Stimulated activated memory B cell treated with anti-CD40 and anti-IgM and Interleukin-4, amounts not matched to agents 10 μg/mL and 1 μg/mL and 100 μg/mL, for 72 hours (primary cell): ENCODE measurements at regions not wholly inside any gene's neighbourhood (a gene's known extent, or its start where the extent isn't known, plus 50 kb on each side); places are given as distances from the start of the nearest gene placed in this dataset.

Source experiments
- ATAC-seq: fragments of 150-1000 bp; cut with Tn5 transposase; 2 replicates; pipeline ENCODE4 v1.10.0; 2021
- H3K27ac Mint-ChIP-seq: one replicate; pipeline ENCODE4 v1.8.0; 2022; ENCODE audit warnings: mild to moderate bottlenecking, mixed read lengths
- H3K27me3 Mint-ChIP-seq: one replicate; pipeline ENCODE4 v1.8.0; 2022; ENCODE audit warnings: mixed read lengths
- H3K36me3 Mint-ChIP-seq: one replicate; pipeline ENCODE4 v1.8.0; 2022; ENCODE audit warnings: mixed read lengths
- H3K4me1 Mint-ChIP-seq: one replicate; pipeline ENCODE4 v1.8.0; 2022; ENCODE audit warnings: mixed read lengths
- H3K4me3 Mint-ChIP-seq: one replicate; pipeline ENCODE4 v1.8.0; 2022; ENCODE audit warnings: mild to moderate bottlenecking, moderate library complexity, mixed read lengths
- H3K9me3 Mint-ChIP-seq: one replicate; pipeline ENCODE4 v1.8.0; 2022; ENCODE audit warnings: mixed read lengths

DNA sequence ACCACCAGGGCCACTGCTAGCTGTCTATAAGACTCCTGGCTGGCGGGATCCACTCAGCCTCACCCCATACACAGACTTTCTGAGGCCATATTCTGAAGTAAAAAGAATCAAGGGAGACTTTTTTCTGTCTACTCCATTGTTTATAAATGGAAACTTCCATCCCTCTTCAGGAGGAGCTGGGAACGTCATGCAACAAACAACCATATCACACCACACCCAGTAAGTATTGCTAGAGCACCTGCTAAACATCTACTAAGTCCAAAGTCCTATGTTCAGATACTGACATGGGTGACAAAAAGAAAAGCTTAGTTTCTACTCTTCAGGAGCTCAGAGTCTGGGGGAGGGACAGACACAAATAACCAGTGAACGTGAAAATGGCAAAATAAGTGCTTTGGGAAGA is 324.8 kb upstream of the ONECUT1 start:
- no peak for ATAC-seq
- no peak overlapping the region for H3K4me3 Mint-ChIP-seq
- no peaks in the 10 kb centered on the region for H3K27me3 Mint-ChIP-seq
- no peak overlapping the region for H3K27ac Mint-ChIP-seq
- H3K9me3 Mint-ChIP-seq, result peaks cover 8% of the 10 kb centered on the region
- H3K36me3 Mint-ChIP-seq, result no peaks in the 10 kb centered on the region
- no peaks in the 10 kb centered on the region for H3K4me1 Mint-ChIP-seq

DNA sequence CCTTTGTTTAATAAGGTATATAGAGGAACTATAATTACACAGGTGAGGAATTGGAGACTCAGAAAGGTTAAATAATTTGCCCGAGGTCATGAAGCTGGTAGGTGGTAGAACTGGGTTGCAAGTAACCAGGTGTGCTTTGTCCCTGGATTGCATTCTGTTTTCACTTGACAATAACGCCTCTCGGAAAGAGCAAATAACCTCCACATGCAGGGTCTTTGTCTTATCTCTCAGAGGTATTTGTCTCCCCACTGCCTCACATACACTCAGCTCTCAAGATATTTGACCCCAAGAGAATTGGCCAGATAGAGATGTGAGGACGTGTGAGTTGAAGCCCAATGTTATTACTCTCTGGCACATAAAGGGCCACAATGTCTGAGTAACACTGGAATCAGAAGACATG is 320.9 kb upstream of the ONECUT1 start:
- H3K36me3 Mint-ChIP-seq, result no peaks in the 10 kb centered on the region
- no peaks in the 10 kb centered on the region for H3K27me3 Mint-ChIP-seq
- H3K9me3 Mint-ChIP-seq, result no peaks in the 10 kb centered on the region
- no peak overlapping the region for H3K27ac Mint-ChIP-seq
- no peaks in the 10 kb centered on the region for H3K4me1 Mint-ChIP-seq
- no peak overlapping the region for H3K4me3 Mint-ChIP-seq
- no peak for ATAC-seq

DNA sequence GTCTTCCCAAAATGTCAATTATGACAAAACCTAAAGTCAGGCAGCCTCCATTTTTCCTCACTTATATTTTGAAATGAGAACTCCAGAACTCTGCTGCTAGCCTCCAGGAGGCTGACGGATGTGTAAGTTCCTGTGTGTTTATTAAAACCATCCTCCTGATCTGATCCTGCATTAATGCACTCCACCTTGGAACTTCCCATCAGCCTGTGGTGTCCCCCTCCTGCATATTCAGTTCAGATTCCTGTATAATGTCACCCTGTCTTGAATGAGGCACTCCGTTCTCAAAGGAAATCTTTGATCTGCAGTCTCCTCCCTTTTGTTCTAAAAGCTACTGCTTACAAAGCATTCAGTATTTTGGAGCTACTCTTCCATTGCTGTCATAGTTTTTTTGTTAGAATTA is 318.2 kb upstream of the ONECUT1 start:
- Mint-ChIP-seq H3K27ac (no peak overlapping the region), H3K36me3 (no peaks in the 10 kb centered on the region), H3K4me1 (no peaks in the 10 kb centered on the region), H3K27me3 (no peaks in the 10 kb centered on the region), H3K4me3 (no peak overlapping the region), H3K9me3 (no peaks in the 10 kb centered on the region)
- no peak for ATAC-seq

DNA sequence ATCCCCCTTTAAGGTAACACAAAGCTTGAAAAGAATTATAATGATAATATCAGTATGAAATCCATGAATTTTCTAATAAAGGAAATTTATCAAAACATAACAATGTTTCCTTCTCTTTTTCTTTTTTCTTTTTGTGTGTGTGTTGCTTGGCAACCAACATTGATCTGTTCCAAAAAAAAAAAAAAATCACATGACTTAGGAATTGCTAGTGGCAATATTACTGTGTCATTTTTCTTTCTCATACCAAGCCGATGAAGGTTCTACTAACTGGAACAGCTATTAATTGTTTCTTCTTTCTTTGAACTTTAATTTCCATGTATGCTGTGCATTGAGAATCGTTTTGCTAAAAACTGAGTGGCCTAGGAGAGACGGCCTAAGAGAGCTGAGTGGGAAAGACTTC is 317.7 kb upstream of the ONECUT1 start:
- no peak overlapping the region for H3K27ac Mint-ChIP-seq

DNA sequence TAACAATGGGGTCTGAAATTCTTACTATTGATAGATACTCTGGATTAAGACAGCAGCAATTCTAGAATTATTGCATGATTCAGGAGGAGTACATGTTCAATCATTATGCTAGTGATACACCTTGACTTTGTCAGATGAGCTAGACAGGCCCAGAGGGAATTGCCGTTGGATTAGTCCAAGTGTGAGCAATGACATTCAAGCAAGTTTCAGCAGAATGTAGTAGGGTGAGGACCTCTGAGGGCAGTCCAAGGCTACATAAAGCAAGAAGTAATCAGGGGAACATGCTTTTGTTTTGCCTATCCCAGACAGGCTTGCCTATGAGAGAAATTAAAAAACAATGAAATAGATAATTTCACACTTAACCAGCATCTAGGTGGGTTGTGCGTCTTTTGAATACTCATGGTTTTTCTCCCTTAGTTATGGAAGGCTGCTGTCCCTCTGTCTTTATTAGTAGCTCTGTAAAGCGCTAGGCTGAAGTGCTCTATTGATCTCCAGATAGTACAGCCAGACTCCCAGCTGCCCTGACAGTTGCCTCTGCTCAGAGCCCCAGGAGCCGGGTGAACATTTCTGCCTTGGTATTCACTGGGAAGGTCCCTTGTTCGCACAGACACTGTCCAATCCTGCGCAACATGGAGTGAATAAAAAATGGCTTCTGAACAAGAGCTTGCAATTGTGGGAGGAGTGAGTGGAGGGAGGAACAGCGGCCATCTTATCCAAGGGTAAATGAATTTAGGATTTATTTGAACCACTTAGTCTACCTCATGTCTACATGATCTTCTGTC is 316.6 kb upstream of the ONECUT1 start:
- H3K9me3 Mint-ChIP-seq, result no peaks in the 10 kb centered on the region
- H3K4me1 Mint-ChIP-seq, result no peaks in the 10 kb centered on the region
- no peak overlapping the region for H3K4me3 Mint-ChIP-seq
- no peaks in the 10 kb centered on the region for H3K27me3 Mint-ChIP-seq
- H3K27ac Mint-ChIP-seq, result no peak overlapping the region
- no peak for ATAC-seq
- H3K36me3 Mint-ChIP-seq, result no peaks in the 10 kb centered on the region

More for the DNA sequence above, 317.7 kb upstream of the ONECUT1 start:
- H3K27me3 Mint-ChIP-seq, result no peaks in the 10 kb centered on the region
- H3K9me3 Mint-ChIP-seq, result no peaks in the 10 kb centered on the region
- no peaks in the 10 kb centered on the region for H3K36me3 Mint-ChIP-seq
- no peak for ATAC-seq
- H3K4me3 Mint-ChIP-seq, result no peak overlapping the region
- no peaks in the 10 kb centered on the region for H3K4me1 Mint-ChIP-seq

DNA sequence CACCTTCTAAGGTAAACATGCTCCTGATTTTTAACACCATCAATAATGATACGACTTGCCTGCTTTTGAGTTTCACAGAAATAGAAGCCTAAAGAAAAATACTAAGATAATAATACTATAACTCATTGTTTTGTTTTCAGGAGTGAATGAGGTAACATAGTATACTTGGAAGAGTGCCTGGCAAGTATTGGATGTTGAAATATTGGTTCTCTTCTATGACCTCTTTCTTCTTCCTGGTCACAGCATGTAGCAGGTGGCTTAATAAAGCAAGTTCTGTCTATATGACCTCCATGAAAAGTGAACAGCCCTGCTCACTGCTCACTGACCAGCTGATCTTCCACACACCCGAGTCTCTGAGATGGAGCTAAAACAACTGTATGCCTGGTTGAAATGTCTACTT is 312.3 kb upstream of the ONECUT1 start:
- H3K36me3 Mint-ChIP-seq, result no peaks in the 10 kb centered on the region
- H3K27me3 Mint-ChIP-seq, result no peaks in the 10 kb centered on the region
- ATAC-seq, result no peak
- H3K9me3 Mint-ChIP-seq, result peaks cover 3% of the 10 kb centered on the region
- H3K4me1 Mint-ChIP-seq, result no peaks in the 10 kb centered on the region
- no peak overlapping the region for H3K4me3 Mint-ChIP-seq
- H3K27ac Mint-ChIP-seq, result no peak overlapping the region

DNA sequence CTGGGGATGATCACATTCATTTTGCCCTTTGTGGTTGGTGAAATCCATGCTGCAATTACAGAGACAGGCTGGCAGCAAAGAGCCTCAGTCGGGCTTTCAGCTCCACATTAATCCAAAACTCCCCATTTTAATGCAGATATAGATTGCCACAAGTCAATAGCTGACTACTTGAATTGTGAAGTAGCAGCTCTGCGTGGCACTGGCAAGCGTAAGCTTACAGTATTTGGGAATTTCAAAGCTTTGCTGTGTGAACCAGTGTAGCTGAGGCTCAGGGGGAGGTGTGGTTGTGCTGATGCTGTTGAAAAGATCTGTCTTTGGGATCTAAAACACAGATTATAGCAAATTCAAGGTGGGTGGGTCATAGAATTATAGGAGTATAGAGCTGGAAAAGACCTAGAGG is 290.3 kb upstream of the ONECUT1 start:
- ATAC-seq, result no peak
- H3K4me3 Mint-ChIP-seq, result no peak overlapping the region
- H3K4me1 Mint-ChIP-seq, result no peaks in the 10 kb centered on the region
- no peak overlapping the region for H3K27ac Mint-ChIP-seq
- no peaks in the 10 kb centered on the region for H3K27me3 Mint-ChIP-seq
- H3K36me3 Mint-ChIP-seq, result no peaks in the 10 kb centered on the region
- H3K9me3 Mint-ChIP-seq, result no peaks in the 10 kb centered on the region

DNA sequence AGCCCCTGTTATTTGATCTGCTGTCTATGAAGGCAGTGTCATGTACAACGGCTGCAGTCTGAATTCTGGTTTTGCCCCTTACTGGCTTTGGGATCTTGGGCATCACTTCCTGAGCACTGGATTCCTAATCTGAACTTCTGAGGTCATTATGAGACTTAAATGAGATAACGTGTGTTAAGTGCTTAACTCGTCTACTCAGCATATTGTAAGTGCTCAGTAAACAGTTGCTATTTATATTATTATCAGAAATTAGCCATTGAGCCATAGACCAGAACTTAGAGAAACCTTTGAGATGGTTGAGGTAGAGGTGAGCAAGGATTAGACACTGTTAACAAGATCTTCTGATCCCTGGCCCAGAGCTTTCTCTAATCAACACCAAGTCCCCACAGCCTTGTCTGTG is 284.1 kb upstream of the ONECUT1 start:
- Mint-ChIP-seq H3K27ac (no peak overlapping the region), H3K4me1 (no peaks in the 10 kb centered on the region), H3K36me3 (no peaks in the 10 kb centered on the region), H3K9me3 (no peaks in the 10 kb centered on the region), H3K4me3 (no peak overlapping the region), H3K27me3 (no peaks in the 10 kb centered on the region)
- no peak for ATAC-seq

DNA sequence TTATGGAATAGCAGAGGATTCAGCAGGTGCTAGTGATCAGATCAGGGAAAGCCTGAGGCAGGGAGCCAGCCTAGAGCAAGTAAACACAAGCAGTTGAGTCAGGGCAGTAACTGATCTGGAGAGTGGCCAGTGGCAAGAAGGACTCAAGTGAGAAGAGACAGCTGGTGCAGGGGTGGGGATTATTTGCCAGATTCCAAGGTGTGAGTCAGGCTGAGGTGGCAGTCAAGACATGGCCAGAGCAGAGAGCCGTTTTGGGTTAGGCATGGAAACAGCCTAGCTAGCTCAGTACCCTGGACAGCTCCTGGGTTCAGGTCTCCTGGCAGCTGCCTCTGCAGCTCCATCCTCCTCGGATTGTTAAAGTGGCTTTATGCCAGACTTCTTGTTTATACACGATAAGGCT is 281.9 kb upstream of the ONECUT1 start:
- Mint-ChIP-seq H3K27ac (no peak overlapping the region), H3K9me3 (no peaks in the 10 kb centered on the region), H3K27me3 (no peaks in the 10 kb centered on the region), H3K4me1 (no peaks in the 10 kb centered on the region), H3K36me3 (no peaks in the 10 kb centered on the region), H3K4me3 (no peak overlapping the region)
- ATAC-seq, result no peak

DNA sequence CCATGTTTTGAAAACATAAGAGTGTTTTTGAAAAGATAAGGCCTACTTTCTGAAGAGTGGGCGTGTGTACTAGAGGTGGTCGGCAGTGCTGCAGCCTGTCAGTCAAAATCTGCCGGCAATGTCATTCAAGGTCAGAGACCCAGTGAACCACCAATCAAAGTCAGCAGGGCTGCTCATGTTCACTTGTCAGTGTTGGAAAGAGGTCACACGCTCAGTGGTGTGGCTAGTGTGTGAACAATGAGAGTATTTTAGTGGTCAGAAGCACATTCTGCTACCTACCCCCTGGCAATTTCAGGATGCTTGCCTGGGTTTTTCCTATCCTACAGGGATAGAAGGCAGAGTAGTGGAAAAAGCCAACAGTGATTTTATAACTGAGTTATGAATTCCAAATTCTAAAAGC is 278.5 kb upstream of the ONECUT1 start:
- ATAC-seq, result no peak
- Mint-ChIP-seq H3K27me3 (peaks cover 7% of the 10 kb centered on the region), H3K36me3 (no peaks in the 10 kb centered on the region), H3K9me3 (no peaks in the 10 kb centered on the region), H3K4me1 (no peaks in the 10 kb centered on the region), H3K4me3 (no peak overlapping the region), H3K27ac (no peak overlapping the region)

DNA sequence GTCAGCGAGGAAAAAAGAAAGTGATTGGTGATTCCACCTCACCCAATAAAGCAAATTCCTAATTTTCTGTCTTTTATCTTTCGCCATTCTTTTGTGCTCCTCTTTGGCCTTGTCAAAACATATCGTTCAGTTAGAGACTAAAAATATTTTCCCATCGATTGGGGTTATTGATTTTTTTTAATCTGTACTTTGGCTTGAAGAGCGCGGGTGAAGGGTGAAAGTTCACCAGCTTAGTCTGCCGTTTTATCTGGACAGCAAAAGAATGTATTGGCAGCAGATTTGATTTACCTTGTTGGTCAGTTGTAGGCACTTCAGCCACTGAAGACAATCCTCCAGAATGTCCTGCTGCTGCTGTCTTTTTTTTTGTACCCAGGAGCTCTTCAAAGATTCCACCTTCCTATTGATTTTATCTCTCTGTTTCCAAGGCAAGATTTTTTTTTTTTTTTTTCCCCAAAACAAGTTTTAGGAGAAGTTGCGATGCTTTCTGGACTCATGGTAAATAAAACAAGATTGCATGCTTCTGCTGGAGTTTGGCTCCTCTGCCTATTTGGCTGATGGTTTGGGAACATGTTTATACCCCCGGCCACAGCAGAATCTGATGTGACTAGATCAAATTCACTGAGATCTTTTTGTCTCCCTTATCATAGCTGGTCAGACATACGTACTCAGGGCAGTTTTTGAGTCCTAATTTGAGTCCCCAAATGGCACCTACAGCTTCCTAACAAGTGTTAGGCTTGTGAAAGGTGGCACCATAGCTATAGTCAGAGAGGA is 269.3 kb upstream of the ONECUT1 start:
- H3K9me3 Mint-ChIP-seq, result peaks cover 3% of the 10 kb centered on the region
- no peaks in the 10 kb centered on the region for H3K4me1 Mint-ChIP-seq
- H3K36me3 Mint-ChIP-seq, result no peaks in the 10 kb centered on the region
- no peaks in the 10 kb centered on the region for H3K27me3 Mint-ChIP-seq
- no peak overlapping the region for H3K4me3 Mint-ChIP-seq
- no peak for ATAC-seq
- H3K27ac Mint-ChIP-seq, result no peak overlapping the region

DNA sequence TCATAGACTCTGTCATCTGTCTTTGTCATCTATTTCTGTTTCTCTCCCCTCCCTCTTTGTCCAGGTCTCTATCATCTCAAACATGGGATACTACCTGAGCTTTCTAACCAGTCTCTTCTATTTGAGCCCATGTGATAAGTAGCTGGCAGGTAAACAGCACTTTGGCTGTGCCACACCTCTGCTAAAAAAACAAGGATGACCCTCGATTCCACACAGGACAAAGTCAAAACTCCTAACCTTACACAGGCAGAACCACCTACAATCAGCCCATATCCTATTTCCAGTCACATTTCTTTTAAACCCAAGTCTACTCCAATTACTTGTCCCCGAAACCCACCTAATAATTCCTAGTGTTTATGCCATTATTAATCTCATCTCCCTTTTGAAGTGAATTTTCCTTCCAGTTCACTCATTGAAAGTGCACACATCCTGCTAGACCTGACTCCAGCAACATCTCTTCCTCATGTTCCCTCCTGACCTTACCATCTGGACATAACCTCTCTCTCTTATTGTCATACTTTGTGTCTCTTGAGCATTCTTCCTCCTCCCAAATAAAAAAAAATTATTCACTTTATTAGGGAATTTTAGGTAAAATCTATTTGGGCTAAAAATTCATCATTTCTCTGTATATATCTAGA is 256.1 kb upstream of the ONECUT1 start:
- Mint-ChIP-seq H3K4me3 (no peak overlapping the region), H3K27me3 (peaks cover 15% of the 10 kb centered on the region), H3K9me3 (peaks cover 11% of the 10 kb centered on the region), H3K27ac (no peak overlapping the region), H3K36me3 (no peaks in the 10 kb centered on the region), H3K4me1 (no peaks in the 10 kb centered on the region)
- ATAC-seq, result no peak

DNA sequence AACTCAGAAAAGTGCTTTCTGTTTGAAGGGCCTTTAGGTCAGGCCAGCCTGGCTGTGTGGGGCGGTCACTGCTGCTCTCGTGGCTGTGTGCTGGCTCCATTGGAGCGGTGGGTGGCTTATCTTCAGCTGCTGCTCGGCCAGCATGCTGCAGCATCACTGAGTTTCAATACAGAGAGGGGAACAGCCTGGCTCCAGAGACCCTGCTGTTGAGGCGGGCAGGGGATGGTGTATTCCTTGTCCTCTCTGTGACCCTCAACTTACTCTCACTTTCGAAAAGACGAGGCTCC is 248.5 kb upstream of the ONECUT1 start:
- no peaks in the 10 kb centered on the region for H3K9me3 Mint-ChIP-seq
- peaks cover 10% of the 10 kb centered on the region for H3K27me3 Mint-ChIP-seq
- no peaks in the 10 kb centered on the region for H3K4me1 Mint-ChIP-seq
- H3K27ac Mint-ChIP-seq, result no peak overlapping the region
- no peaks in the 10 kb centered on the region for H3K36me3 Mint-ChIP-seq
- H3K4me3 Mint-ChIP-seq, result no peak overlapping the region
- no peak for ATAC-seq

DNA sequence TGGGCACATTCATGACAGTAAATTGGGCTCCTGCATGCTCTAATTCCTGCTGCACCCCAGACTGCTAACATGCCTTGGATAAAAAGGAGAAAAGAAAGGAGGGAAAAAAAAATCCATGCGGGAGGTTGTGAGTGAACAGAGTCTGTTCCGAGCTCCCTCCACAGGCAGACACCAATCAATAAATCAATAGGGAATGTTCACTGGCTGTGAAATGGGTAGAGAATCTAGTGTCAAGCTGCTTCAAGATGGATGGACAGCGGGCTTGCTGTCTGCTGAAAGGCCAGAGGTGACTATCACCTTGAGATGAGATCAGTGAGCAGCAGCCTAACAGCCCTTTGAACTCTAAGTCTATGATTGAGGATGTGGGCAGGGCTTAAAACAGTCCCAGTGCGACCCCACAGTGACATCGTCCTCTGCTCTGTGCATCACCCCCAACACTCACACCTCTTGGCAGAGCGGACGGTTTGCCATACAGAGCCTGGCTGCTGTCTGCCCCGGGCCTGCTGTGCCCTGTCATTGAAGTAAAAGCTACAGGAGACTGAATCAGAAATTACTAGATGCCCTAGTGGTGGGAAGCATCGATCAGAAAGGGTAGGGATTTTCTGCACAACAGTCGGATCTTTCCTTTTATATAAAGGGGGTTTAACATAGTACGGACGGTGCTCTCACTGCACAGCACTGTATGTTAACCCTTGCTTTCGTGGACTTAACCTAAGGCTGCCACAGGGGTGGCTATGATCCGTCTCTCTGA is 247.9 kb upstream of the ONECUT1 start:
- Mint-ChIP-seq H3K9me3 (no peaks in the 10 kb centered on the region), H3K36me3 (no peaks in the 10 kb centered on the region), H3K27me3 (peaks cover 10% of the 10 kb centered on the region), H3K4me1 (no peaks in the 10 kb centered on the region), H3K27ac (no peak overlapping the region), H3K4me3 (no peak overlapping the region)
- no peak for ATAC-seq

DNA sequence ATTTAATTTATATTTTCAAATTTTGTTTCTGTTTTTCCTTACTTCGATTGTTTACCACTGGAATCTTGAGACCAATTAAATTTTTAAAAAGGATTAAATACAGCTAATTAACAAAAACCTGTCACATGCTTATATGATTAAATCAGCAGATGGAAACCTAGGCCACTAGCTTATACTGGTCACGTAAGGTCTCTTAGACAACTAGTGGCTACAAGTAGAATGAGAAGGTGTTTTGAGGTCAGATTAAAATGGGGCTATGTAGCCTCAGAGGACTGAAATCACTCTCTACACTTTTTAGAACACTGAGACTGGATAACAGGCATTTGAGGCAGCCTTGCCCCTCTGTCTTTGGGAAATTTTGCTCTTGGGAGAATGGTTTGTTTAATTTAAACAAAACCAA is 246.5 kb upstream of the ONECUT1 start:
- Mint-ChIP-seq H3K4me3 (no peak overlapping the region), H3K9me3 (no peaks in the 10 kb centered on the region), H3K36me3 (no peaks in the 10 kb centered on the region), H3K27ac (no peak overlapping the region), H3K4me1 (no peaks in the 10 kb centered on the region), H3K27me3 (peaks cover 10% of the 10 kb centered on the region)
- no peak for ATAC-seq
